Pancreas (tissue), 10 donors: ENCODE measurements at regions not wholly inside any gene's neighbourhood (a gene's known extent, or its start where the extent isn't known, plus 50 kb on each side); places are given as distances from the start of the nearest gene placed in this dataset.

Experiments
- ATAC-seq, 4 donors: fragments of 200-7000 bp; cut with Tn5 transposase; one replicate each; pipeline versions ENCODE4 v1.8.0 to v1.9.1; 2020; ENCODE audit warnings: mild to moderate bottlenecking in 4 of 4, moderate library complexity in 4 of 4
- DNase-seq, 6 donors: peaks; one replicate each; pipeline ENCODE4 v3.0.0-alpha.2; 2020
- FAIRE-seq: peaks from 2 replicates; lab custom pipeline; 2012; peaks lifted over from hg19 to GRCh38; lab: Jason Lieb, UNC
- H3K27ac ChIP-seq, 4 donors: fragments of 200-600 bp; sonication (generic); 1 replicate in 3 of 4; 2 replicates in 1 of 4; pipeline versions ENCODE4 v1.5.0 to v1.8.0; 2020
- H3K27me3 ChIP-seq, 4 donors: fragments of 200-600 bp; one replicate each; pipeline ENCODE4 v1.8.0; 2021
- H3K36me3 ChIP-seq, 3 donors: fragments of 200-600 bp; sonication (generic) in 1 of 3; one replicate each; pipeline versions ENCODE4 v1.5.0 to v1.8.0; 2020 to 2021
- H3K4me1 ChIP-seq, 3 donors: fragments of 200-600 bp; one replicate each; pipeline ENCODE4 v1.8.0; 2021
- H3K4me3 ChIP-seq, 4 donors: fragments of 200-600 bp; sonication (generic) in 2 of 4; one replicate each; pipeline versions ENCODE4 v1.5.0 to v1.8.0; 2020 to 2021
- H3K9me3 ChIP-seq, 4 donors: fragments of 200-600 bp; one replicate each; pipeline ENCODE4 v1.8.0; 2021
- WGBS, 2 donors: extraction: QIAGEN DNeasy Blood & Tissue Kit; methylation state at CpG; one replicate each; pipeline ENCODE4 v1.1.7; 2013; 5-methylcytosine and 5-hydroxymethylcytosine counted together
- intact Hi-C, 3 donors: fragments of 100-400 bp; cut with DNase I; formaldehyde crosslinking; loops; one replicate each; pipeline versions ENCODE4 v1.11.1 to v1.14.2; 2022
- TF ChIP-seq, protein P1 (sequence below), 4 donors: fragments of 200-600 bp; sonication (generic) in 3 of 4; IDR thresholded peaks; one replicate each; pipeline versions ENCODE4 v1.5.0 to v1.8.0; 2021; ENCODE audit warnings: antibody characterized with exemption in 4 of 4
- donor health status: healthy with polysubstance abuse.
- donor health status: DM: no; HTN: no; CAD: no; lungs with moderate emphysema.
- donor health status: DM: no; HTN: no; CAD: no.
- donor health status: control.
- donor health status: control.
- donor health status: Bipolar disorder and iron deficiency.
- donor health status: DM: yes; HTN: yes; CAD: no.
- donor health status: DM: no; HTN: no; CAD: no.
- donor health status: DM: no; HTN: no; CAD: no.
- donor health status: DM: yes; HTN: yes; CAD: no.

- DNase-seq, result peak in 1 of 6 donors; percentile 14
- peak overlapping the region in 1 of 4 donors; percentile 6 for H3K27ac ChIP-seq
- H3K4me3 ChIP-seq, result no peak overlapping the region
- peak; percentile 55 to 72 (median 60) for ATAC-seq
- 13 to 22% methylated on average over 2 of the region's 2 CpGs for WGBS, 2 donors
- TF ChIP-seq, protein P1, sequence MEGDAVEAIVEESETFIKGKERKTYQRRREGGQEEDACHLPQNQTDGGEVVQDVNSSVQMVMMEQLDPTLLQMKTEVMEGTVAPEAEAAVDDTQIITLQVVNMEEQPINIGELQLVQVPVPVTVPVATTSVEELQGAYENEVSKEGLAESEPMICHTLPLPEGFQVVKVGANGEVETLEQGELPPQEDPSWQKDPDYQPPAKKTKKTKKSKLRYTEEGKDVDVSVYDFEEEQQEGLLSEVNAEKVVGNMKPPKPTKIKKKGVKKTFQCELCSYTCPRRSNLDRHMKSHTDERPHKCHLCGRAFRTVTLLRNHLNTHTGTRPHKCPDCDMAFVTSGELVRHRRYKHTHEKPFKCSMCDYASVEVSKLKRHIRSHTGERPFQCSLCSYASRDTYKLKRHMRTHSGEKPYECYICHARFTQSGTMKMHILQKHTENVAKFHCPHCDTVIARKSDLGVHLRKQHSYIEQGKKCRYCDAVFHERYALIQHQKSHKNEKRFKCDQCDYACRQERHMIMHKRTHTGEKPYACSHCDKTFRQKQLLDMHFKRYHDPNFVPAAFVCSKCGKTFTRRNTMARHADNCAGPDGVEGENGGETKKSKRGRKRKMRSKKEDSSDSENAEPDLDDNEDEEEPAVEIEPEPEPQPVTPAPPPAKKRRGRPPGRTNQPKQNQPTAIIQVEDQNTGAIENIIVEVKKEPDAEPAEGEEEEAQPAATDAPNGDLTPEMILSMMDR (IDR thresholded peaks at IDR 0.05), result no peak
- intact Hi-C loops, result no loop called here
- no peaks in the 10 kb centered on the region for H3K9me3 ChIP-seq
- H3K4me1 ChIP-seq, result no peaks in the 10 kb centered on the region
- H3K27me3 ChIP-seq, result peaks cover 0 to 3% (median 0%) of the 10 kb centered on the region in 4 donors
- H3K36me3 ChIP-seq, result no peaks in the 10 kb centered on the region
- FAIRE-seq, result no peak
Measured at GRCh38 chrX:106302304-106302703, 134.2 kb downstream of the PWWP3B start.

DNA sequence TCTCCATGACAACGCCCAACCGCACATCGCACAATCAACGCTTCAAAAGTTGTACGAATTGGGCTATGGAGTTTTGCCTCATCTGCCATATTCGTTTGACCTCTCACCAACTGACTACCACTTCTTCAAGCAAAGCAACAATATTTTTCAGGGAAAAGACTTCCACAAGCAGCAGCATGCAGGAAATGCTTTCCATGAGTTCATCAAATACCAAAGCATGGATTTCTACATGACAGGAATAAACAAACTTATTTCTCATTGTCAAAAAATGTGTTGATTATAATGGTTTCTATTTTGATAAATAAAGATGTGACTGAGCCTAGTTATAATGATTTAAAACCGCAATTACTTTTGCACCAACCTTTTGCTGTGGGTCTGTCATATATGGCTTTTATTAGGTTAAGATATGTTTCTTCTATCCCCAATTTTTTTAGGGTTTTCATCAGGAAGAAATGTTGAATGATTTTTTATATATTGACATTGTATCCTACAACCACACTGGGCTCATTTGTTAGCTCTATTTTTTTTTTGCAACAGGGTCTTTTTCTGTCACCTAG lies 138.4 kb downstream of the PWWP3B start:
- ATAC-seq, result no peak
- H3K4me3 ChIP-seq, result no peak overlapping the region
- DNase-seq, result no peak
- TF ChIP-seq, protein P1 (IDR thresholded peaks at IDR 0.05), result no peak
- H3K4me1 ChIP-seq, result no peaks in the 10 kb centered on the region
- 76 to 81% methylated on average over 7 of the region's 7 CpGs for WGBS, 2 donors
- no peak for FAIRE-seq
- no peak overlapping the region for H3K27ac ChIP-seq
- intact Hi-C loops, result no loop called here
- no peaks in the 10 kb centered on the region for H3K9me3 ChIP-seq
- peaks cover 0 to 3% (median 0%) of the 10 kb centered on the region in 4 donors for H3K27me3 ChIP-seq
- H3K36me3 ChIP-seq, result no peaks in the 10 kb centered on the region

DNA sequence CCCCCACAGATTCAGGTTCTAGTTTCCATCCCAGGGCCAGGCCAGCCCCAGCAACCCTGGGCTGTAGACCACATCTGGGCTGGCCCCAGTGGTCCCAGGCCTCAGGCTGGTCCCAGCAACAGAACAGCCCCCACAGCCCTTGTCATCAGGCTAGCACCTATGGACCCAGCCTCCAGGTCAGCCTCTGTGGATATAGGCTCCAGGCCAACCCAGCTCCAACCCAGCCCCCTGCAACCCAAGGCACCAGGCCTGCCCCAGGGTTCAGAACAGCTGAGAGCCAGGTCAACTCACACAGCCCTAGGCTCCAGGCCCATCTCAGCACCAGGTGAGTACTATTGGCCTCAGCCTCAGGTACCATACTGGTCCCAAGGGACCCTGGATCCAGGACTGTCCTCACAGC lies 155.3 kb downstream of the PWWP3B start:
- no peaks in the 10 kb centered on the region for H3K4me1 ChIP-seq
- no peak overlapping the region for H3K27ac ChIP-seq
- no peaks in the 10 kb centered on the region for H3K36me3 ChIP-seq
- intact Hi-C loops, result no loop called here
- TF ChIP-seq, protein P1 (IDR thresholded peaks at IDR 0.05), result no peak
- FAIRE-seq, result no peak
- no peaks in the 10 kb centered on the region for H3K9me3 ChIP-seq
- DNase-seq, result peak in 1 of 6 donors; percentile 42
- H3K27me3 ChIP-seq, result no peaks in the 10 kb centered on the region
- ATAC-seq, result no peak
- no peak overlapping the region for H3K4me3 ChIP-seq

DNA sequence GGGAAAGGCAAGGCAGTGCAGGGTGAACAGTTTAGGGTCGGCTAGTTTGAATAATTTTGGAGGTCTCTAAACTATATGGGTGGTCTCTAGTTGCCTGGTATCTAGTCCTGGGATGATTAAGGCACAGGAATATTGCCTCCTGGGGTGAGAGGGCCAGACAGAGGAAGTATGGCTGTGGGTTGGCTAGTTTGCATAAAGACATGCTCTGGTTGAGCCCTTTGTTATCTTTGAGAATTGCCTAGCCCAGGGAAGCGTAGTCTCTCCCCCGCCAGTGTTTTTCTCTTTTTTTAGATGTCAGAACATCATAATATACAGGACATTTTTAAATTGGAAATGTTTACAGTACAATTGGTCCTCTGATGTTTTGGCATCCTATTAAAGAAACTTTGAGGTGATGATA lies 163.5 kb downstream of the PWWP3B start:
- Histone ChIP-seq H3K27ac (no peak overlapping the region), H3K4me3 (no peak overlapping the region), H3K27me3 (peaks cover 0 to 5% (median 0%) of the 10 kb centered on the region in 4 donors), H3K4me1 (no peaks in the 10 kb centered on the region), H3K36me3 (no peaks in the 10 kb centered on the region), H3K9me3 (no peaks in the 10 kb centered on the region)
- TF ChIP-seq, protein P1 (IDR thresholded peaks at IDR 0.05), result no peak
- ATAC-seq (no peak), FAIRE-seq (no peak), DNase-seq (no peak)
- intact Hi-C loops, result no loop called here
- 53 to 56% methylated on average over 3 of the region's 3 CpGs for WGBS, 2 donors

GRCh38 chrX:106341823-106342222 lies 173.7 kb downstream of the PWWP3B start:
- Histone ChIP-seq H3K4me1 (no peaks in the 10 kb centered on the region), H3K9me3 (no peaks in the 10 kb centered on the region), H3K27me3 (peaks cover 0 to 16% (median 0%) of the 10 kb centered on the region in 4 donors), H3K4me3 (no peak overlapping the region), H3K36me3 (no peaks in the 10 kb centered on the region), H3K27ac (no peak overlapping the region)
- 41 to 44% methylated on average over 3 of the region's 3 CpGs for WGBS, 2 donors
- DNase-seq, result no peak
- FAIRE-seq, result no peak
- ATAC-seq, result no peak
- intact Hi-C loops, result no loop called here
- TF ChIP-seq, protein P1 (IDR thresholded peaks at IDR 0.05), result no peak
